PC-3 (cell line): ENCODE measurements at regions not wholly inside any gene's neighbourhood (a gene's known extent, or its start where the extent isn't known, plus 50 kb on each side); places are given as distances from the start of the nearest gene placed in this dataset.

Source experiments
- ATAC-seq: fragments of 200-7000 bp; cut with Tn5 transposase; 2 replicates; pipeline ENCODE4 v1.9.1; 2020; ENCODE audit warnings: mild to moderate bottlenecking, moderate library complexity
- BruUV-seq: library from RNA; stranded (reverse); fragments of 400-500 nt; replicated peaks from 2 replicates; lab custom pipeline; 2021; lab: Mats Ljungman, UMichigan
- CTCF ChIA-PET: fragments of 300-600 bp; sonication (Branson Sonifier 250); formaldehyde crosslinking; loops from one replicate; lab custom pipeline; 2022; ENCODE audit warnings: antibody characterized with exemption; lab: Charles Lee
- POLR2A ChIA-PET: fragments of 300-600 bp; sonication (Branson Sonifier 250); formaldehyde crosslinking; loops from one replicate; lab custom pipeline; 2022; ENCODE audit warnings: antibody characterized with exemption; ENCODE audit not compliant: unreplicated experiment; lab: Charles Lee
- DNase-seq: peaks from one replicate; pipeline ENCODE4 v3.0.0-alpha.2; 2015
- H2AFZ ChIP-seq: fragments of 300-600 bp; sonication (generic); 2 replicates; pipeline ENCODE4 v1.6.0; 2016; ENCODE audit warnings: antibody characterized with exemption, low read length
- H3F3A ChIP-seq: fragments of 300-600 bp; sonication (generic); one replicate; pipeline ENCODE4 v1.6.0; 2017; ENCODE audit warnings: antibody characterized with exemption, low read length, control low read depth, mild to moderate bottlenecking; ENCODE audit not compliant: unreplicated experiment
- H3K27ac ChIP-seq: fragments of 300-600 bp; sonication (generic); 2 replicates; pipeline ENCODE4 v1.5.1; 2016; ENCODE audit warnings: mild to moderate bottlenecking, low read length
- H3K27me3 ChIP-seq: fragments of 300-600 bp; sonication (generic); 2 replicates; pipeline ENCODE4 v1.6.1; 2016; ENCODE audit warnings: low read length, mixed read lengths
- H3K36me3 ChIP-seq: fragments of 300-600 bp; sonication (generic); 2 replicates; pipeline ENCODE4 v1.6.1; 2016; ENCODE audit warnings: low read depth, mixed run types, low read length, mixed read lengths
- H3K4me1 ChIP-seq: fragments of 300-600 bp; sonication (generic); 2 replicates; pipeline ENCODE4 v1.5.1; 2016; ENCODE audit warnings: low read length; ENCODE audit not compliant: insufficient read depth
- H3K4me2 ChIP-seq: fragments of 300-600 bp; sonication (generic); 2 replicates; pipeline ENCODE4 v1.6.0; 2016; ENCODE audit warnings: low read length
- H3K4me3 ChIP-seq: fragments of 300-600 bp; sonication (generic); 2 replicates; pipeline ENCODE4 v1.5.1; 2016; ENCODE audit warnings: mild to moderate bottlenecking, low read length, mixed read lengths
- H3K79me2 ChIP-seq: fragments of 300-600 bp; sonication (generic); 2 replicates; pipeline ENCODE4 v1.6.1; 2017; ENCODE audit warnings: low read length, mixed read lengths
- H3K9ac ChIP-seq: fragments of 300-600 bp; sonication (generic); 2 replicates; pipeline ENCODE4 v1.6.0; 2016; ENCODE audit warnings: mild to moderate bottlenecking, low read length
- H3K9me2 ChIP-seq: fragments of 300-600 bp; sonication (generic); replicated peaks from 2 replicates; pipeline ENCODE4 v1.6.1; 2016; ENCODE audit warnings: mixed run types, low read length, mixed read lengths
- H3K9me3 ChIP-seq: fragments of 300-600 bp; sonication (generic); 2 replicates; pipeline ENCODE4 v1.6.1; 2016; ENCODE audit warnings: low read length, mixed read lengths
- H4K20me1 ChIP-seq: fragments of 300-600 bp; sonication (generic); 2 replicates; pipeline ENCODE4 v1.6.1; 2016; ENCODE audit warnings: low read length, mixed read lengths
- EZH2 ChIP-seq: fragments of 300-600 bp; sonication (generic); IDR thresholded peaks from one replicate; pipeline ENCODE4 v1.6.1; 2017; ENCODE audit warnings: antibody characterized with exemption, mild to moderate bottlenecking, low read length; ENCODE audit not compliant: unreplicated experiment
- EZH2phosphoT487 ChIP-seq: fragments of 300-600 bp; sonication (generic); IDR thresholded peaks from 2 replicates; pipeline ENCODE4 v1.6.1; 2018; ENCODE audit warnings: mild to moderate bottlenecking, antibody characterized with exemption, low read length, borderline replicate concordance
- intact Hi-C: fragments of 100-400 bp; cut with micrococcal nuclease; formaldehyde crosslinking; loops from 2 replicates; pipeline ENCODE4 v1.9.0; 2023
- TF ChIP-seq, protein P1 (sequence below): fragments of 300-600 bp; sonication (generic); conservative IDR thresholded peaks from 2 replicates; pipeline ENCODE4 v1.5.1; 2017; ENCODE audit warnings: antibody characterized with exemption, low read depth, mild to moderate bottlenecking, low read length

DNA sequence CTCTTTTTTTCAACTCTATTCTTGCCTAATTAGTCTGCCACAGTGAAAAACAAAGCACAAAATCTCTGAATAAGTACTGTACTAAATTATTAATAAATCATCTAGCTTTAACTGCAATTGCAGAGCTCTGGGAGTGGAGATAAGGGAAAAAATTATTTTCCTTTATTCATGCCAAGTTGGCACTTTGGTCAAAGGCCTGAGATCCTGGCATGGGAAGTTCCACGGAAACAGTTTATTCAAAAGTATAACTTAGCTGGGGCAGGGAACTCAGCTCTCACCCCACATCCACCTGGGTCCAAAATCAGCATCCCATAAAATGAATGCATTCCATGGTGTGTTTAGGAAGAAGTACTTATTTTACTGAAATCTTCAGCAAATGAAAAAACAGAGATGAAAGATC lies 185.2 kb upstream of the APCDD1 start:
- Histone ChIP-seq H3K27ac (no peak overlapping the region), H3K36me3 (no peaks in the 10 kb centered on the region), H3F3A (no peaks in the 10 kb centered on the region), H3K27me3 (peaks cover 51% of the 10 kb centered on the region), H3K4me3 (no peak overlapping the region), H4K20me1 (no peaks in the 10 kb centered on the region), H3K9me2 (no peaks in the 10 kb centered on the region), H3K79me2 (no peaks in the 10 kb centered on the region), H2AFZ (no peak overlapping the region), H3K4me2 (no peak overlapping the region), H3K4me1 (no peaks in the 10 kb centered on the region), H3K9ac (no peak overlapping the region), H3K9me3 (no peaks in the 10 kb centered on the region)
- ChIA-PET POLR2A (no interaction called here), CTCF (no interaction called here)
- no peak for DNase-seq
- TF ChIP-seq EZH2 (no peak), EZH2phosphoT487 (no peak)
- TF ChIP-seq, protein P1, sequence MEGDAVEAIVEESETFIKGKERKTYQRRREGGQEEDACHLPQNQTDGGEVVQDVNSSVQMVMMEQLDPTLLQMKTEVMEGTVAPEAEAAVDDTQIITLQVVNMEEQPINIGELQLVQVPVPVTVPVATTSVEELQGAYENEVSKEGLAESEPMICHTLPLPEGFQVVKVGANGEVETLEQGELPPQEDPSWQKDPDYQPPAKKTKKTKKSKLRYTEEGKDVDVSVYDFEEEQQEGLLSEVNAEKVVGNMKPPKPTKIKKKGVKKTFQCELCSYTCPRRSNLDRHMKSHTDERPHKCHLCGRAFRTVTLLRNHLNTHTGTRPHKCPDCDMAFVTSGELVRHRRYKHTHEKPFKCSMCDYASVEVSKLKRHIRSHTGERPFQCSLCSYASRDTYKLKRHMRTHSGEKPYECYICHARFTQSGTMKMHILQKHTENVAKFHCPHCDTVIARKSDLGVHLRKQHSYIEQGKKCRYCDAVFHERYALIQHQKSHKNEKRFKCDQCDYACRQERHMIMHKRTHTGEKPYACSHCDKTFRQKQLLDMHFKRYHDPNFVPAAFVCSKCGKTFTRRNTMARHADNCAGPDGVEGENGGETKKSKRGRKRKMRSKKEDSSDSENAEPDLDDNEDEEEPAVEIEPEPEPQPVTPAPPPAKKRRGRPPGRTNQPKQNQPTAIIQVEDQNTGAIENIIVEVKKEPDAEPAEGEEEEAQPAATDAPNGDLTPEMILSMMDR: no peak
- intact Hi-C loops: no loop called here
- no TSS peak for BruUV-seq
- ATAC-seq: no peak

DNA sequence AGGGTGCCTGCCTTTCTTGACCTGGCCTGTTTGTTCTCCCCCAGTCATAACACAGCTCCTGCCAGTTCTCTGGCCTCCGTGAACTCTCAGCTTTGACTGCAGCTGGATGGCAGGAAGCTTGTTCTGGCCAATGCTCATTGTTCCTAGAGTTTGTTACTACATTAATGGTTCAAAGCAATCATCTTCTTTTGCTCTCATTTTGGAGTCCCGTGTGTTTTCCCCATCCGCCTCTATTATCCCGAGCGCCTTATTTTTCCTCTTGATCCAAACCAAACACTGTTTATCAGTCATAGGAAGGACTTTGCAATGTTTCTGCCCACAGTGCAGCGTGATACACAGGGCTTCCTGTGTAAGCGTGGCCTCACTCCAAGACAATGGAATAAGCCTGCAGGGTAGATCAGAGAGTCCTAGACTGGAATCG lies 184.3 kb upstream of the APCDD1 start:
- no peaks in the 10 kb centered on the region for H3F3A ChIP-seq
- intact Hi-C loops: no loop called here
- POLR2A ChIA-PET: no interaction called here
- DNase-seq: no peak
- no peak overlapping the region for H3K27ac ChIP-seq
- no peak overlapping the region for H3K9ac ChIP-seq
- no peaks in the 10 kb centered on the region for H3K4me1 ChIP-seq
- no TSS peak for BruUV-seq
- no peak overlapping the region for H3K4me2 ChIP-seq
- H3K9me2 ChIP-seq: no peaks in the 10 kb centered on the region
- no peaks in the 10 kb centered on the region for H3K79me2 ChIP-seq
- no peak for ATAC-seq
- no peak overlapping the region for H3K4me3 ChIP-seq
- CTCF ChIA-PET: no interaction called here
- H2AFZ ChIP-seq: no peak overlapping the region
- H4K20me1 ChIP-seq: no peaks in the 10 kb centered on the region
- TF ChIP-seq EZH2phosphoT487 (no peak), EZH2 (no peak)
- TF ChIP-seq, protein P1: no peak
- H3K36me3 ChIP-seq: no peaks in the 10 kb centered on the region
- H3K9me3 ChIP-seq: no peaks in the 10 kb centered on the region
- peaks cover 55% of the 10 kb centered on the region for H3K27me3 ChIP-seq

DNA sequence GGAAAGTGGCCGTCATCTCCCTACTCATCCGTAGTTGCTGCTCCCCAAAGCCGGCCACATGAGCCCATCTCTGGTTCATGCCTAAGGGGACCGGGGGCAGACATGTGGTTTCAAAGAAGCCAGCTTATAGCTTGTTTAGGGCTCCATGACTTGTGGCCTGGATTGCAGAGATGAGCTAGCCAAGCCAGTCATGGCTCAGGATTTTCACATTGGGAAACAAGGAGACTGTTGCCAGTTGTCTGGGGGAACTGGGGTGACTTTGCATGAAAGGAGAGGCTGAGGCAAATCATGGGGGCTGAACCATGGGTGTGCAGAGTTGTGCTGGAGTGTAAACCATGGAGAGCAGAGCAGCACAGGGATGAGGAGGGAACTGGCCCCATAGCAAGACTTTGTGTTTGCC lies 183.0 kb upstream of the APCDD1 start:
- H3K27me3 ChIP-seq: peaks cover 65% of the 10 kb centered on the region
- intact Hi-C loops: no loop called here
- no peaks in the 10 kb centered on the region for H3F3A ChIP-seq
- H3K9me2 ChIP-seq: no peaks in the 10 kb centered on the region
- POLR2A ChIA-PET: no interaction called here
- H3K36me3 ChIP-seq: no peaks in the 10 kb centered on the region
- no peaks in the 10 kb centered on the region for H4K20me1 ChIP-seq
- no peak overlapping the region for H3K4me3 ChIP-seq
- no peaks in the 10 kb centered on the region for H3K79me2 ChIP-seq
- H3K4me2 ChIP-seq: no peak overlapping the region
- CTCF ChIA-PET: no interaction called here
- H3K9ac ChIP-seq: no peak overlapping the region
- ATAC-seq (no peak), DNase-seq (no peak)
- no peak overlapping the region for H2AFZ ChIP-seq
- TF ChIP-seq, protein P1: no peak
- TF ChIP-seq EZH2phosphoT487 (no peak), EZH2 (no peak)
- H3K4me1 ChIP-seq: no peaks in the 10 kb centered on the region
- no TSS peak for BruUV-seq
- no peaks in the 10 kb centered on the region for H3K9me3 ChIP-seq
- H3K27ac ChIP-seq: no peak overlapping the region
